GM18907 (cell line): ENCODE measurements at regions not wholly inside any gene's neighbourhood (a gene's known extent, or its start where the extent isn't known, plus 50 kb on each side); places are given as distances from the start of the nearest gene placed in this dataset.

Experiments
- ATAC-seq: cut with Tn5 transposase; IDR thresholded peaks from one replicate; pipeline ENCODE4 v1.9.1; 2021; ENCODE audit warnings: mild to moderate bottlenecking, moderate library complexity; ENCODE audit not compliant: unreplicated experiment

DNA sequence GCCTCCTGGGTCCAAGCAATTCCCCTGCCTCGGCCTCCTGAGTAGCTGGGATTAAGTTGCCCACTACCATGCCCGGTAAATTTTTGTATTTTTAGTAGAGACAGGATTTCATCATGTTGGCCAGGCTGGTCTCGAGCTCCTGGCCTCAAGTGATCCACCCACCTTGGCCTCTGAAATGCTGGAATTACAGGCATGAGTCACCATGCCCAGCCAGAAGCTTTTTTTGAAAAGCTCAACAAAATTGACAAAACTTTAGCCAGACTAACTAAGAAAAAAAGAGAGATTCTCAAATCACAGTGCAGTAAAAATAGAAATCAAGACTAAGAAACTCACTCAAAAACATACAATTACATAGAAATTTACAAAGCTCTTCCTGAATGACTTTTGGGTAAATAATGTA, 420.6 kb downstream of the COL12A1 start:
- no peak for ATAC-seq

DNA sequence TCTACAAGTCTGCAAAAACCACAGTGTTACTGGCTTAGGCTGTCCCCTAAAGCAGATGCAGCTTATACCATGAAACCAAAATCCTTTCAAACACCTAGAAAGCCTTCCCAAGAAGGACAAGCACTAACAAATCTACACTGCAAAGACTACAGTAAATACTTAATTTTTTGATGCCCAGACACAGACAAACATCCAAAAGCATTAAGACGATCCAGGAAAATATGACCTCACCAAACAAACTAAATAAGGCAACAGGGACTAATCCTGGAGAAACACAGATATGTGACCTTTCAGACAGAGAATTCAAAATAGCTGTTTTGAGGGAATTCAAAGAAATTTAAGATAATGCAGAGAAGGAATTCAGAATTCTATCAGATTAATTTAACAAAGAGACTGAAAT, 423.5 kb downstream of the COL12A1 start:
- no peak for ATAC-seq

DNA sequence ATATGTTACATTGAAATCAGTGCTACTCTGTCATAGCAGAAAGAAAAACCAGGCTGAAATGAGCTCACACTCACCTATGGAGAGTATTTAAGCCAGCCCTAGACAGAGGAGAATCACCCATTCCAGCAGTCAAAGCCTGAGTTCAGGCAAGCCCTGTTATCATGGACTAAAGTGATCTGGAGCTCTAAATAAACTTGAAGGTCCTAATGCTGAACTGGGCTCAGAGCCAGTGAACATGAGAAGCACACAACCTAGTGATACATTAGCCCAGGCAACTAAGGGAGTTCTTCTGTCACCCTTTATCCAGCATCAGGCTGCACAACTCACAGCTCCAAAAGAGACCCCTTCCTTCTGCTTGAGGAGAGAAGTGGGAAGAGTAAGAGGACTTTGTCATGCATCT, 425.0 kb downstream of the COL12A1 start:
- ATAC-seq: no peak

DNA sequence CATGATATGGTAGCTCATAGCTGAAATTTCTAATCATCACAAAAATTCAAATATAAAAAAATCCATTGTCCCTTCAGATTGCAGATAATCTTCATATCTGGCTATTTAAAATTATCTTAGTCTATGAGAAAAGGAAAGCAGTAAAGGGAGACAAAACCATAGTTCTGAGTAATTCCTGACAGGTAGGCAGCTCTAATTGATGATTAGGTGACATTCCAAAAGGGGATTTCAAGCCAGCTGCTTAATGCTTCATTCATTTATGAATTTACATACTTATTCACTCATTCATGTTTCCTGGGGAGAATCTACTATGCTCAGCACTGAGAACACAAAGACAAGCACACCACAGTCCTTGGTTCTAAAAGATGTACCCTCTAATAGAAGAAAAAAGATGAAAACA, 437.1 kb downstream of the COL12A1 start:
- no peak for ATAC-seq

GRCh38 chr6:74768120-74768519, 437.7 kb downstream of the COL12A1 start:
- no peak for ATAC-seq

- no peak for ATAC-seq
Observed at GRCh38 chr6:74765486-74765885, 440.4 kb downstream of the COL12A1 start.

- ATAC-seq: no peak
Observed at GRCh38 chr6:74764486-74764885, 441.4 kb downstream of the COL12A1 start.

DNA sequence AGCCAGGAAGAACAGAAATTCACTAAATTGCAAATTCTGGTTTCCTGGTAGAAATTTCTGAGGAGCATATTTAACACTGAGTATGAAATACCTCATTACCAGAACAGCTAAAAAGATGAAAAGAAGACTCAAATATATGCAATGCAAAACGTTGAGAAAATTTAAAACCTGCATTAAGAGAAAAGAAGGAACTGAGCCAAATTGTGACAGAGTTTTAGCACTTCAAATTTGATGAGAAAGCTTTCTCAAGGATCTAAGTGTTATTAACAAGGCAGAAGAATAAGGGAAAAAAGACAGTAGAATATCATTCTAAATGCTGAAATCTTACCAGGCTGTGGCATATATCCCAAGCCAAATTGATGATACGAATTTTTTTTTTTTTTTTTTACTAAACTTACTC, 443.0 kb downstream of the COL12A1 start:
- no peak for ATAC-seq

DNA sequence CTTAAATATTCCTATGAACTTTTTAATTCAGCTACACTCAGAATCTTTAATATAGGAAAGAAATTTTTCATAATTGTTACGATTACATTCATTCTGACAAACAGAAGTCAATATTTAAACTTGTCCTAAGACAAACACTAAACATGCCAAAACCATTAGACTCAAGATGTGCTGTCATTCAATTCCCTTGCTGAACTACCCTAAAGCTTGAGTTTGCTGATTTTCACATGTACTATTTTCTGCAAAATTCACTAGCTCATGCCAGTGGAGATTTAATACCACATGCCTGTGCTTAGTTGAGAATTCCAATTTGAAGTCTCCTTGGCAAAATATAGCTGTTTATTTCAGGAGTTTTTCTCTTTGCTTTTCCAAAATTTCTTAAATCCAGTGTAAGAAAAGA, 448.0 kb downstream of the COL12A1 start:
- ATAC-seq: no peak

DNA sequence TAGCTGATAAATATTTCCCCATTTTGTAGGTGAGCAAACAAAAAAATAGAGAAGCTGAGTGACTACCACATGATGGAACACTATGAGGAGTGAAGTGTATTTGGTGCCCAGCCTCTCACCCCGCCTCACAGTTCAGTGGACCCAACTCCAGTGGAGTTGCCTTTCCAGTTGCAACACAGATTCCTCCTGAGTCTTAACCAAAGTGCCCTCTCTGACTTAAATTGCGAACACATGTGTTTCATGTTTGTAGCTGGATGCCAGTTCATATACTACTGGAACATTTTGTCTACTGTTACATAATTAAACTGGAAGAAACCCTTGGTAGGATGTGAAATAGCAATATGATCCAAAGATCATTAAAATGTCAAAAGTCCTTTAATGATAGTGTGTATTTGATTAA, 448.9 kb downstream of the COL12A1 start:
- ATAC-seq: no peak

DNA sequence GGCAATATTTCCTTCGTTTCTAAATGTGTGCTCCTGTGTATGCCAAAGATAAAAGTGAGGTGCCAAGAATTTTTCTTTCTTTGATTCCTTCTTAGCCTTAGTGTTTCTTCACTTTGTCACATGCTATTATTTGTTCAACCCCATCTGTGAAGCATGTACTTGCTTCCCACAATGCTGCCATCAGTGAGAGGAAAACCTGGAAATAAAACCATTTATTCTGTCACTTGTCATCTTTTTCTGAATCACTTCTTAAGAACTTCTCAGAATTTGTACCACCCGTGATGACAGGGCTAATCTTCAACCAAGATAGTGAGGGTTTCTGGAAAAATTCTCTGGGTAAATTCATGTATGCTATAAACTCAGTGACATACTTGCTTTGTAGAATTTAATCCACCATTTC, 450.1 kb downstream of the COL12A1 start:
- no peak for ATAC-seq

DNA sequence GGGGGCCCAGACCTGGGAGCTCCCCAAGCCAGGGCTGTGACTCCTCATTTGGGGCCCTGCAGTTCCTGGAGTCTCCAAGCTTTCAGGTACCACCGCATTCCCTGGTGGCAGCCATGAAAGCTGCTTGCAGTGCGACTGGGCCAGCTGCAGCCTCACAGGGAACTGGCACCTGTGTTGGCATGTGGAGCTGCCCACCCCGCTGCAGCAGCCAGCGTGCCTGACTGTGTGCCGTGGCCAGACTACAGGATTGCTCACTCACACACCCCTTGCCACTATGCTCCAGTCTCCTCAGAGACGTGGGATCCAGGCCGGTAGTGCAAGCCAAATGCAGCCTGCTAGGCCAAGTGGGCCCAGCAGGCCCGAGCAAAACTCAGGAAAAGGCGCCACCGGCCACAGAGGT, 450.7 kb downstream of the COL12A1 start:
- no peak for ATAC-seq

DNA sequence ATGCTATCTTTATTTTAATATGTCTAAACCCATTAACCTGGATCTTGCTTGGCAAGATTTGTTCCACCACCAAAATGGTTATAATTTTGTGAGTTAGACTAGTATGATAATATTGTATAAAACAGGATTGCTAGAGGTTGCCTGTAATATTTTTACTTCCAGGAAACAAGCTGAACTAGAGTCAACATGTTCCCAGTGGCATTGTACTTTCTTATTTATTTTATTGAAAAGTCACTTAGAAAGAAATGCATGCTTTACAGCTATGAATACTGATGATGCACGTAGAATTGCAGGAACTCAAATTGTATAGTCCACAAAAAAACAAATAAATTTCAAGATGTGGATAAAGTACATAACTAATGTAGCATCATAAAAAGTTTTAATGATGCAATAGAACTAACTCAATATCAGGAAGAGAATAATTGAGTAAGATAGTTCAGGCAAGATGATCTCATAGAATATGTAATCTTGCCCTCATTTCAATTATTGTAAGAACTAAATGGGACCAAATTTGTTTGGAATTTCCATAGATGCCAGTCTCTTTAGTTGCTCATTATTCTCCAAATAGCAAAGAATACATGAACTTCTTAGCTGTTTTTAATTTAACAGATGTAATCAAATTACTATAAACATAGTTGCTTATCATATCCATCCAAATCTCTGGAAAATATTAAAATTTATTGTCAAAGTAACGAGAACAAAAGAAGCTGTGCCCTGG, 451.8 kb downstream of the COL12A1 start:
- no peak for ATAC-seq

GRCh38 chr6:74752303-74752702, 453.6 kb downstream of the COL12A1 start:
- no peak for ATAC-seq

GRCh38 chr6:74750826-74751225, 455.0 kb downstream of the COL12A1 start:
- no peak for ATAC-seq

GRCh38 chr6:74749211-74750147, 456.4 kb downstream of the COL12A1 start:
- no peak for ATAC-seq

DNA sequence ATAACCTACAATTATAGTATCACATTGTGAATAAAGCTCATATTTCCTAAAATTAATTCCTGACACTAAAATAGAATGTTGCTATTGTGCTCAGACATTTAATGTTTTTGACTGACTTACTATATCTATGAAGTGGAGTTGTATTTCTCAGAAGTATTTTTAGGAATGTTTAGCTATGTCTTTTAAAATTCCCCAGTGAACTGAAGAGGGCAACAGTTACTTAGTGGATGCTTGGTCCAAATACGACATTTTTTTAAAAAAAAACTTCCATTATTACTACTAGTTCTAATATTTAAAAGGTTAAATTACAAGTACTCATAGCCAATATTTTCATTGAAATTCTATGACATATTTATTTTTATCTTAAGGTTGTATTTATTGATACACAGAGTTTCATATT, 460.2 kb downstream of the COL12A1 start:
- no peak for ATAC-seq

- ATAC-seq: no peak
Observed at GRCh38 chr6:74742793-74743508, 462.9 kb downstream of the COL12A1 start.

DNA sequence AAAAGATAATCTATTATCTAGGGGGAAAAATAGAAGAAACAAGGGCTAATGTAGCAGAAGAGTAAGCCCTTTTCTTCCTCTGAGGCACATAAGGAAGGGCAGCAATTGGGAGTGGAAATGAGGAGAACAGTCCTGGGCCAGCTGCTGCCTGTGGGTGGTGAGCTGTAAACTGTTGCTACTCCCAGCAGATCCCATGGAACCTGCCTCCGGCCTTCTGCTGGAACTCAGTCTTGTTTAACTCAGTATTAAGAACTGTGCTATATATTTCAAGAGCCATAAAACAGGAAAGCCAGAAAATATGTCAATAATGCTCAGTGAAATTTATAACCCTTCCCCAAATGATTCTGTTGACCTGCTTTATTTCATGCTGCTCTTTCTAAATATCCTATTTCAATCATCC, 464.2 kb downstream of the COL12A1 start:
- no peak for ATAC-seq

DNA sequence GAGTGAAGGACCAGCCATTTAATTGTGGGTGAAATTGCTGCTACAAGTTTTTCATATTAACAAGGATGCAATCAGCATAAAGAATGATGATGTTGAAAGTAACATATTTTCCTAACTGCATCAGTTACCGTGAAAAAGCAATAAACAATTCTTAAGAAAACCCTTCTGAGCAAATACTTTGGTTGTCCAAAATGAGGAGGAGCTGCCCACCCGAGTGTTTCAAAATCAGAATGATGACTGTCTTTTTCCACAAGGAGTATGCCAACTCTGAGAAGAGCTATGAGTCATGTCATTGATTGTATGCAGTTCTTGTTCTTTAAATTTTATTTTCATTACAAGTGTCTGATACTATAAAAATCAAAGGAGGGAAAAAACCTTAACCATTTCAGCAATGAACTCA, 470.5 kb downstream of the COL12A1 start:
- ATAC-seq: no peak

GRCh38 chr6:74734901-74735300, 471.0 kb downstream of the COL12A1 start:
- no peak for ATAC-seq
